Muscle layer of colon (tissue), 2 donors: ENCODE measurements at regions not wholly inside any gene's neighbourhood (a gene's known extent, or its start where the extent isn't known, plus 50 kb on each side); places are given as distances from the start of the nearest gene placed in this dataset.

ENCODE experiments used
- H3K27ac ChIP-seq: one replicate; pipeline ENCODE4 v1.7.0; 2013; ENCODE audit warnings: low read depth, mild to moderate bottlenecking, low read length, moderate library complexity
- H3K27me3 ChIP-seq, 2 donors: one replicate each; pipeline ENCODE4 v1.7.0; 2013; ENCODE audit warnings: low read length in 2 of 2, mild to moderate bottlenecking in 2 of 2; ENCODE audit not compliant: insufficient read depth in 2 of 2, control insufficient read depth in 1 of 2
- H3K36me3 ChIP-seq: one replicate; pipeline ENCODE4 v1.7.0; 2013; ENCODE audit warnings: mild to moderate bottlenecking, low read length; ENCODE audit not compliant: insufficient read depth
- H3K4me1 ChIP-seq: one replicate; pipeline ENCODE4 v1.7.0; 2013; ENCODE audit warnings: mild to moderate bottlenecking, low read length; ENCODE audit not compliant: insufficient read depth
- H3K4me3 ChIP-seq, 2 donors: one replicate each; pipeline ENCODE4 v1.7.0; 2013; ENCODE audit warnings: low read length in 2 of 2, low read depth in 1 of 2, mild to moderate bottlenecking in 1 of 2, moderate library complexity in 1 of 2
- H3K9ac ChIP-seq: one replicate; pipeline ENCODE4 v1.7.0; 2013; ENCODE audit warnings: low read length
- H3K9me3 ChIP-seq: one replicate; pipeline ENCODE4 v1.7.0; 2013; ENCODE audit warnings: mild to moderate bottlenecking, low read length
- donor health status: abdominal sarcoma.
- donor health status: Adenocarcinoma of cecum.

DNA sequence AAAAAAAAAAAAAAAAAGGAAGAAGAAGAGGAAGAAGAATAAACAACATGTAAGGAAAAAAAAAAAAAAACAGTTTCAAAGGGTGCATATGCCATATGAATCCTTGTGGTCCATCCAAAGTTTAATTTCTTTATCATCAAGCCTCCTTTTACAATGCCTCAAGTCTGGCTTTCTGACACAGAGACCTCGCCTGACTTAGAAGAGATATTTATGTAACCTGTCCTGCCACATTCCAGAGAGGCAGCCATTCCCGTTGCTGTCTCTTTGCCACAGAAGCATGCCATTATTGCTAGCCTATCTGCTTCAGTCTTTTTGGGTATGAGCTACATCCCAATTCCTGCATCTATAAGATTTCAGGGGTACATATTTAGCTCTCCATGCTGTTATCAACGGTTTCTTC is 596.7 kb upstream of the ATP2B1 start:
- Histone ChIP-seq H3K36me3 (no peaks in the 10 kb centered on the region), H3K27ac (no peak overlapping the region), H3K9me3 (no peaks in the 10 kb centered on the region), H3K9ac (no peak overlapping the region), H3K4me1 (no peaks in the 10 kb centered on the region), H3K27me3 (no peaks in the 10 kb centered on the region), H3K4me3 (no peak overlapping the region)

DNA sequence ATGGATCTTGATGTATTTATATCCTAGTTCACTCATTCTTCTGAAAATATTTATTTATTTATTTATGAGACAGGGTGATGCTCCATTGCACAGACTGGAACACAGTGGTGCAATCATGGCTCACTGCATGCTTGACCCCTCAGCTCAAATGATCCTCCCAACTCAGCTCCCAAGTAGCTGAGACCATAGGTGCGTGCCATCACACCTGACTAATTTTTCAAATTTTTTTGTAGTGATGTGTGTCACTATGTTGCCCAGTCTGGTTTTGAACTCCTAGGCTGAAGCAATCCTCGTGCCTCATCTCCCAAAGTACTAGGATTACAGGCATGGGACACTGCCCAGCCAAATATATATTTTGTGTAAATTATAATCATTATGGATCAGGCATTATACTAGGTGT is 595.6 kb upstream of the ATP2B1 start:
- Histone ChIP-seq H3K27me3 (no peaks in the 10 kb centered on the region), H3K9ac (no peak overlapping the region), H3K9me3 (no peaks in the 10 kb centered on the region), H3K4me1 (no peaks in the 10 kb centered on the region), H3K36me3 (no peaks in the 10 kb centered on the region), H3K4me3 (no peak overlapping the region), H3K27ac (no peak overlapping the region)

DNA sequence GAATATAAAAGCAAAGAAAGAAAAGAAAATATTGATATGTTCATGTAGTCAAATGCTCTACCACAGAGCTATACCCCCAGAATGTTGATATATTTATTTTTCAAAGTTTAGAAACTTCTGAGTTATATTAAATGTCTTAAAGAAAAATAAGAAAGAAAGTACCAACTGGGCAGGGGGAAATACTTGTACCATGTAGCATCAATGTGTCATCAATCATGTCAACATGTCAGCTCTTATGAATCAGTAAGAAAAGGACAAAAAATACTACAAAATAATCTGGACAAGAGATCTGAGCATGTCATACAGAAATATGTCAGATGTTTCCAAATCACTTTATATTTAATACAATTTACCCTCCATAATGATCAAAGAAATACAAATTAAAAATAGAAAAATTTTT is 595.1 kb upstream of the ATP2B1 start:
- peaks cover 2% of the 10 kb centered on the region for H3K4me1 ChIP-seq
- no peak overlapping the region for H3K9ac ChIP-seq
- H3K27me3 ChIP-seq = no peaks in the 10 kb centered on the region
- no peaks in the 10 kb centered on the region for H3K36me3 ChIP-seq
- no peaks in the 10 kb centered on the region for H3K9me3 ChIP-seq
- no peak overlapping the region for H3K27ac ChIP-seq
- no peak overlapping the region for H3K4me3 ChIP-seq

DNA sequence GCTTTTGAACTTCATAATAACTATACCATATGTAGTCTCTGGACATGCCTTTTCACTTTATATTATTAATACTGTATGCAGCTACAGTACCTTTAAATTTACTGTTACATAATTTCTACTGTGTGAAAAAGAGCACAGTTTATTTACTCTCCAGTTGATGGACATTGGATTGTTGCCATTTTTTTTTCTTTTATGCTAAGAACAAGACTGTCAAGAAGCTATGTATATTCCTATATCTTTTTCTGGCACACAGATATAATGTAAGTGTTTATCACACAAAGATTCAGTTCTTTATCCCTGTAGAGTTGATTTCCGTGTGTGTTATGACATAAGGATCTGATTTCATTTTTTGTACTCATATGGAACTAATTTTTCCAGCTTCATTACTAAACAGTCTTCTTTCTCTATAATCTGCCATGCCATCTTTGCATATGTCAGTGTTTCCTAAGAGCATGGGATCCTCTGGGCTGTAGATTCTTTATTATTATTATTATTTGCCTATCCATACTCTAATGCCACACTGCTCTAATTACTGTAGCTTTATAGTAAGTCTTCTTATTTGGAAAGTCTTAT is 593.0 kb upstream of the ATP2B1 start:
- Histone ChIP-seq H3K4me1 (peaks cover 6% of the 10 kb centered on the region), H3K4me3 (no peak overlapping the region), H3K36me3 (no peaks in the 10 kb centered on the region), H3K27me3 (no peaks in the 10 kb centered on the region), H3K9ac (no peak overlapping the region), H3K9me3 (no peaks in the 10 kb centered on the region), H3K27ac (no peak overlapping the region)

DNA sequence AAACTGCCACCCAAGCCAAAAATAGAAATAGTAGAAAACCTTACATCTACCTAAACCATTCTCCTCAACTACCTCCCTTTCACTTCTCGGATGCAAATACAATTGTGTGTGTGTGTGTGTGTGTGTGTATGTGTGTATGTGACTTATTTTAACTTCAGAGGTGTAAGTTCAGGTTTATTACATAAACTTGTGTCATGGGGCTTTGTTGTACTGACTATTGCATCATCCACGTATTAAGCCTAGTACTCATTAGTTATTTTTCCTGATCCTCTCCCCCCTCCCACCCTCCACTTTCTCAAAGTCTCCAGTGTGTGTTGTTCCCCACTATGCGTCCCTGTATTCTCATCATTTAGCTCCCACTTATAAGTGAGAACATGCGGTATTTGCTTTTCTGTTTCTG is 592.5 kb upstream of the ATP2B1 start:
- Histone ChIP-seq H3K4me3 (no peak overlapping the region), H3K9ac (no peak overlapping the region)

DNA sequence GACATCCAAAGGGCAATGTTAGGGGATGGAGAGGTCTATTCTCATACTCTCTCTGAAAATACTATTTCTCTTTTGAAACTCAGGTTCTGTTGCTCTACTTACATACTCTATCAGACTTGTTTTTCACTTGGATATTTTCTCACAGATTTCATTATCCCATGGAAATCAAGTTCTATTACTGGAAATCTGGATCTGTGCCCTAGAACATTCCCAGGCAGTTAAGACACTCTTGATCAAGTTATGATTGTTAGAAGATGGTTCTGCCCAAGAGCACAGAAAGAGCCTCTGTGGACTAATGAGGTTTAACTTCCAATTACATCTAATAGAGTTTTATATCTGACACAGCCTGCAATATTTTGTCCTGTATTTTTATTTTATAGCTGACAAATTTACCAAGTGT is 591.0 kb upstream of the ATP2B1 start:
- Histone ChIP-seq H3K9me3 (no peaks in the 10 kb centered on the region), H3K27ac (no peak overlapping the region), H3K4me1 (peaks cover 6% of the 10 kb centered on the region), H3K4me3 (no peak overlapping the region), H3K9ac (no peak overlapping the region), H3K36me3 (no peaks in the 10 kb centered on the region), H3K27me3 (no peaks in the 10 kb centered on the region)

More for the DNA sequence above, 592.5 kb upstream of the ATP2B1 start:
- H3K36me3 ChIP-seq = no peaks in the 10 kb centered on the region
- H3K4me1 ChIP-seq = peaks cover 6% of the 10 kb centered on the region
- no peak overlapping the region for H3K27ac ChIP-seq
- no peaks in the 10 kb centered on the region for H3K9me3 ChIP-seq
- no peaks in the 10 kb centered on the region for H3K27me3 ChIP-seq

DNA sequence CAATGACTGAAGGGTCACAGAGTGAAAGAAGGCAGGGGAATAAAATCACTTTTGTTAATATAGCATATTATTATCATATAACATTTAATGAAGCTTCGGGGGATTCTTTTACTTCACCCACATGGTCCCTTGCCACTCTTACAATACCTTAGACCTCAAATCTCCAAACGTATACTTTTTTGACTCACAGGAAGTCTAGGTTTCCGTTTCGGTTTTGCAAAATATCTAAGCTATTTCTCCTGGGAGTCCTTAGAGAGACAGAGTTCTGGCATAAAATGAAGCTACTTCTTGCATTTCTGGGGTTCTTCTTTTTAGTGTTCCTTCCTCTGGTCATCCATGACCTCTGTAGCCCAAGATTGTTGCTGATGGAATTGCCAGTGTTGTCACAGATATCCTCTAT is 590.5 kb upstream of the ATP2B1 start:
- no peaks in the 10 kb centered on the region for H3K36me3 ChIP-seq
- H3K27me3 ChIP-seq = no peaks in the 10 kb centered on the region
- H3K4me1 ChIP-seq = peaks cover 6% of the 10 kb centered on the region
- no peak overlapping the region for H3K9ac ChIP-seq
- H3K9me3 ChIP-seq = no peaks in the 10 kb centered on the region
- no peak overlapping the region for H3K27ac ChIP-seq
- no peak overlapping the region for H3K4me3 ChIP-seq

DNA sequence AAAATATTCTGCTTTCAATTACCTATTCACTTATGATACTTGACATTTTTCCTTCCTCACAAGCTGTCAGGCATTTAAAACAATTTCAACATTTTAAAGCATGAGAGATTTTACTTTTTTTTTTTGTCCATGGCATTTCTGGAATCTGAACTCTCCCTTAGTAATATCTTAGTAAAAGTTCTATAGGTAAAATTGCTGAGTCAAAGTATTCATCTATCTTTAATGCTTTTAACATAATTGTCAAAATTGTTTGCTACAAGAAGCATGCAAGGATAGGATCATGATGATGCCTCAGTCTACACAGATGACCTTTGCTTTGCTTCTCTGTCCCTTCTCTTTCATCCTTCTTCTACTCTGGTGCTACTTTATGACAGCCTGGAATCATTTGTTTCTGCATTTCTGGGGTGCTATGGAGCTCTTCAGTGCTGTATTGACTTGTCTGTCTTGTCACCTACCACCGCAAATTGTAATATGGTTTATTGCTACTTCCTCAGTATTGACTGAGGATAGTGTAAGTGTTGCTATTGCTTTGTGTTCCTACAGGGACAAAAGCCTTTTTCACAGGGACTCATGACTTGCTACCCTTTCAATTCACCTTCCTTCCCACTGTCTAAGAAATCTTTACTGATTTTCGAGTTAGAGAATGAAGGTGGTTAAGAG is 589.8 kb upstream of the ATP2B1 start:
- Histone ChIP-seq H3K4me3 (no peak overlapping the region), H3K27ac (no peak overlapping the region), H3K9me3 (no peaks in the 10 kb centered on the region), H3K36me3 (no peaks in the 10 kb centered on the region), H3K4me1 (peaks cover 6% of the 10 kb centered on the region), H3K9ac (no peak overlapping the region), H3K27me3 (no peaks in the 10 kb centered on the region)

DNA sequence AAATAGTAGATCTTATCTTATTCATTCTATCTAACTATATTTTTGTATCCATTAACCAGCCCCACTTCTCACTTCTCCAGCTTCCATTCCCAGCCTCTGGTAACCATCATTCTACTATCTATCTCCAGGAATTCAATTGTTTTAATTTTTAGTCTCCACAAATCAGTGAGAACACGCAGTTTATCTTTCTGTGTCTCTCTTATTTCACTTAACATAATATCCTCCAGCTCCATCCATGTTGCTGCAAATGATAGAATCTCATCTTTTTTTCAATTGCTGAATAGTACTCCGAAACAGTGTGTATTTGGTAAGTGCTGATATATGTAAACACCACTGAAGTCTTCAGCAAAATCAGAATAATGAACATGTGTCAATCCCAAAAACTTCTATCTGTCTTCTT is 587.2 kb upstream of the ATP2B1 start:
- H3K27ac ChIP-seq = no peak overlapping the region
- H3K4me1 ChIP-seq = peaks cover 9% of the 10 kb centered on the region
- H3K9me3 ChIP-seq = no peaks in the 10 kb centered on the region
- H3K36me3 ChIP-seq = no peaks in the 10 kb centered on the region
- no peak overlapping the region for H3K9ac ChIP-seq
- no peak overlapping the region for H3K4me3 ChIP-seq
- no peaks in the 10 kb centered on the region for H3K27me3 ChIP-seq

DNA sequence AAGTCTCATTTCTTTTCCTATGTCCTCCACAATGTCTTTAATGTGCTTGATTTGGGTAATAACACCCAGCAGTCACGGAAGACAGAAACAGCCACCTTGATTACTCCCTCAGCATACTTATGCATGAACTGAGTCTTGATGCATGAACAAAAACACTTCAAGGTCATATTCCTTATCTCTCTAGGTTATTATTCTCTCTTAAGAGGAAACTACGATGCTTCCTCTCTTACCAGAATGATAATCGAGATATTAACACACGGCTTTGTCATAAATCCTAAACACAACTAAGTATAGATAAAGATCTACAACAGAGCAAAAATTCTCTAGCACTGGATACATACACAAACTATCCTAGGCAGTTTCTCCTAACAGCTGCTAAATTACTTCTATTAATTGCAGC is 583.5 kb upstream of the ATP2B1 start:
- no peaks in the 10 kb centered on the region for H3K36me3 ChIP-seq
- no peaks in the 10 kb centered on the region for H3K27me3 ChIP-seq
- H3K9ac ChIP-seq = no peak overlapping the region
- no peak overlapping the region for H3K27ac ChIP-seq
- H3K9me3 ChIP-seq = no peaks in the 10 kb centered on the region
- H3K4me3 ChIP-seq = no peak overlapping the region
- H3K4me1 ChIP-seq = peaks cover 4% of the 10 kb centered on the region

DNA sequence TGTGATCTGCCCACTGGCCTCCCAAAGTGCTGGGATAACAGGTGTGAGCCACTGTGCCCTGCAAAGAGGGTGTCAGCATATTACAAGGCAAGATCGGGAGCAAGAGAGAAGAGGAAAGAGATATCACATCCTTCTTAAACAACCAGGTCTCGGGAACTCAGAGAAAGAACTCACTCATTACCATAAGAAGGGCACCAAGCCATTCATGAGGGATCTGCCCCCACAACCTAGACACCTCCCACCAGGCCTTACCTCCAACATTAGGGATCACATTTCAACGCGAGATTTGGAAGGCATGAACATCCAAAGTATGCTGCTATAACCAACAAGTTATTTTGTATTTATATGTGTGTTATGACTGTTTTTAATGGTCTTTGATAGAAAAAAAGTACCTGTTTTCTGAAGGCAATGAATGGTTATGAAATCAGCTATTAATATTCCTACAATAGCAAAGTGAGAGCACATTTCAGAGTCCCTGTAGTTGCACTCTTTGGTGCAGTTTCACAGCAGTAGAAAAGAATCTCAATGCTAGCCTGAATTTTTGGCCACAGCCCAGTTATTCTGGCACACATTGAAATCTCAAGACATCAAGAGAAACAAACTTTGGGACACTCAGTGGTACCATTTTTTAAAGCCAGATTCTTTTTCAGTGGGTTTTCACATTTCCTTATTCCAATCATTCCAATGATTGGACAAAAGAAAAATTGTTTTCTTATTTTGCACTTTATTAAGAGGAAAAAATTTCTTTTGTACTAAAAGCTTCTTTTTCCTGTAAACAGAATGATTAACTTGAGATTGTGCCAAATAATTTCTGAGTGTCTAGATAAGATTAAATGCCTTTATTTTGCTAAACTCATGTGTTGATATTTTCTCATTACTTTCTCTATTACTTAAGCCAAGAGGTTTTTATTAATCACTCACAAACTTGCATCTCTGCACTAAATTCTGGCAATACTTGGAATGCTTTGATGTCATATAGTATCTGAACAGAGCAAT is 582.6 kb upstream of the ATP2B1 start:
- H3K4me1 ChIP-seq = peaks cover 4% of the 10 kb centered on the region
- no peaks in the 10 kb centered on the region for H3K27me3 ChIP-seq
- no peak overlapping the region for H3K27ac ChIP-seq

More for the DNA sequence above, 582.6 kb upstream of the ATP2B1 start:
- Histone ChIP-seq H3K9ac (no peak overlapping the region), H3K4me3 (no peak overlapping the region), H3K36me3 (no peaks in the 10 kb centered on the region), H3K9me3 (no peaks in the 10 kb centered on the region)
